HepG2 (cell line): ENCODE measurements at regions not wholly inside any gene's neighbourhood (a gene's known extent, or its start where the extent isn't known, plus 50 kb on each side); places are given as distances from the start of the nearest gene placed in this dataset.

Source experiments
- ASH2L ChIP-seq: fragments of 300-600, 200-600 bp; sonication (generic); IDR thresholded peaks from 2 replicates; pipeline ENCODE4 v1.7.0; 2017; ENCODE audit warnings: low read depth, mild to moderate bottlenecking, moderate library complexity, mixed read lengths, low read length; ENCODE audit not compliant: insufficient read length
- CREB1 ChIP-seq, 2 experiments: fragments of 450-650 bp in 1 of 2; IDR thresholded peaks; 2 replicates each; pipeline ENCODE4 v1.6.1; 2016 to 2017; ENCODE audit warnings: control low read depth in 1 of 2, mild to moderate bottlenecking in 1 of 2, missing compliant biosample characterization in 1 of 2, missing genetic modification characterization in 1 of 2
- CTCF ChIP-seq: sonication (generic); formaldehyde crosslinking; IDR thresholded peaks from 2 replicates; pipeline ENCODE4 v1.5.0; 2020; ENCODE audit warnings: mild to moderate bottlenecking, missing genetic modification reagents, moderate library complexity
- E2F1 ChIP-seq: sonication (generic); formaldehyde crosslinking; IDR thresholded peaks from 2 replicates; pipeline ENCODE4 v1.5.0; 2020; ENCODE audit warnings: missing genetic modification reagents
- EHMT2 ChIP-seq: fragments of 200-600 bp; sonication (generic); IDR thresholded peaks from 2 replicates; pipeline ENCODE4 v1.7.0; 2017; ENCODE audit warnings: antibody characterized with exemption, low read depth, low read length, borderline replicate concordance
- HDAC2 ChIP-seq: sonication (generic); formaldehyde crosslinking; IDR thresholded peaks from 2 replicates; pipeline ENCODE4 v1.4.0; 2020; ENCODE audit warnings: missing genetic modification reagents
- KAT7 ChIP-seq: IDR thresholded peaks from 2 replicates; pipeline ENCODE4 v1.6.1; 2018; ENCODE audit warnings: borderline replicate concordance, missing compliant biosample characterization
- REPIN1 ChIP-seq: sonication (generic); formaldehyde crosslinking; IDR thresholded peaks from 2 replicates; pipeline ENCODE4 v1.8.0; 2022; ENCODE audit warnings: missing genetic modification reagents, low read depth, mild to moderate bottlenecking, borderline replicate concordance
- SP1 ChIP-seq, 2 experiments: fragments of 450-650 bp in 1 of 2; sonication (generic) in 1 of 2; formaldehyde crosslinking in 1 of 2; IDR thresholded peaks; 2 replicates each; pipeline versions ENCODE4 v1.4.0 to v1.6.1; 2016 to 2020; ENCODE audit warnings: missing genetic modification reagents in 1 of 2
- STAT6 ChIP-seq: sonication (generic); formaldehyde crosslinking; IDR thresholded peaks from 2 replicates; pipeline ENCODE4 v1.4.0; 2020; ENCODE audit warnings: missing genetic modification reagents, mild to moderate bottlenecking, borderline replicate concordance
- TEAD2 ChIP-seq: sonication (generic); formaldehyde crosslinking; IDR thresholded peaks from 2 replicates; pipeline ENCODE4 v1.9.0; 2021; ENCODE audit warnings: missing genetic modification reagents
- ZBTB33 ChIP-seq: sonication (generic); formaldehyde crosslinking; IDR thresholded peaks from 2 replicates; pipeline ENCODE4 v1.4.0; 2020; ENCODE audit warnings: missing genetic modification reagents
- ZNF160 ChIP-seq: sonication (generic); formaldehyde crosslinking; IDR thresholded peaks from 2 replicates; pipeline ENCODE4 v1.8.0; 2022; ENCODE audit warnings: mild to moderate bottlenecking, inconsistent platforms, missing genetic modification reagents
- ZNF639 ChIP-seq: conservative IDR thresholded peaks from 2 replicates; pipeline ENCODE4 v1.6.1; 2018; ENCODE audit warnings: missing genetic modification reagents

GRCh38 chr2:180905461-180905860 lies 74.9 kb upstream of the UBE2E3 start:
- TF ChIP-seq E2F1 (CRISPR knock-in tag) (no peak), STAT6 (CRISPR knock-in tag) (no peak), ASH2L (no peak), TEAD2 (CRISPR knock-in tag) (no peak), KAT7 (CRISPR knock-in tag) (no peak), CREB1 (IDR thresholded peaks at IDR 0.05) (no peak), CREB1 (CRISPR knock-in tag; IDR thresholded peaks at IDR 0.05) (no peak), HDAC2 (CRISPR knock-in tag) (no peak), ZNF160 (CRISPR knock-in tag) (no peak), EHMT2 (no peak), SP1 (IDR thresholded peaks at IDR 0.05) (no peak), SP1 (CRISPR knock-in tag; IDR thresholded peaks at IDR 0.05) (no peak), REPIN1 (CRISPR knock-in tag) (no peak), CTCF (CRISPR knock-in tag) (no peak), ZNF639 (CRISPR knock-in tag) (no peak), ZBTB33 (CRISPR knock-in tag) (no peak)
